Hepatocyte (in vitro differentiated cells): ENCODE measurements at regions not wholly inside any gene's neighbourhood (a gene's known extent, or its start where the extent isn't known, plus 50 kb on each side); places are given as distances from the start of the nearest gene placed in this dataset.

Experiments used
- DNase-seq: peaks from one replicate; pipeline ENCODE4 v3.0.0-alpha.2; 2016; ENCODE audit warnings: low spot score
- H2AFZ ChIP-seq: fragments of 200-600 bp; sonication (generic); 2 replicates; pipeline ENCODE4 v1.6.0; 2016; ENCODE audit warnings: antibody characterized with exemption, mild to moderate bottlenecking
- H3K27ac ChIP-seq: fragments of 200-600 bp; sonication (generic); 2 replicates; pipeline ENCODE4 v1.5.1; 2016; ENCODE audit warnings: mild to moderate bottlenecking
- H3K27me3 ChIP-seq: fragments of 200-600 bp; sonication (generic); 2 replicates; pipeline ENCODE4 v1.6.1; 2016
- H3K36me3 ChIP-seq: fragments of 200-600 bp; sonication (generic); replicated peaks from 2 replicates; pipeline ENCODE4 v1.5.1; 2016; ENCODE audit warnings: low read depth; ENCODE audit not compliant: insufficient read depth
- H3K4me1 ChIP-seq: fragments of 200-600 bp; sonication (generic); 2 replicates; pipeline ENCODE4 v1.5.1; 2016; ENCODE audit warnings: mild to moderate bottlenecking, moderate library complexity; ENCODE audit not compliant: insufficient read depth
- H3K4me2 ChIP-seq: fragments of 200-600 bp; sonication (generic); 2 replicates; pipeline ENCODE4 v1.6.0; 2016
- H3K4me3 ChIP-seq: fragments of 200-600 bp; sonication (generic); 2 replicates; pipeline ENCODE4 v1.5.1; 2016; ENCODE audit warnings: mild to moderate bottlenecking
- H3K79me2 ChIP-seq: fragments of 200-600 bp; sonication (generic); 2 replicates; pipeline ENCODE4 v1.6.0; 2017; ENCODE audit warnings: mild to moderate bottlenecking
- H3K9me2 ChIP-seq: fragments of 200-600 bp; sonication (generic); replicated peaks from 2 replicates; pipeline ENCODE4 v1.6.0; 2017; ENCODE audit warnings: mild to moderate bottlenecking; ENCODE audit not compliant: insufficient read depth
- H3K9me3 ChIP-seq: fragments of 200-600 bp; sonication (generic); 2 replicates; pipeline ENCODE4 v1.5.1; 2016; ENCODE audit warnings: low read depth, mild to moderate bottlenecking
- H4K20me1 ChIP-seq: fragments of 200-600 bp; sonication (generic); 2 replicates; pipeline ENCODE4 v1.6.0; 2016; ENCODE audit warnings: mild to moderate bottlenecking; ENCODE audit not compliant: insufficient read depth, poor library complexity, severe bottlenecking
- CTCF ChIP-seq: fragments of 200-600 bp; sonication (generic); IDR thresholded peaks from 2 replicates; pipeline ENCODE4 v1.5.1; 2016; ENCODE audit warnings: antibody characterized with exemption, mild to moderate bottlenecking; ENCODE audit not compliant: poor library complexity
- EZH2 ChIP-seq: fragments of 200-600 bp; sonication (generic); IDR thresholded peaks from 2 replicates; pipeline ENCODE4 v1.6.1; 2016; ENCODE audit warnings: antibody characterized with exemption, mild to moderate bottlenecking, borderline replicate concordance
- EZH2phosphoT487 ChIP-seq: fragments of 200-600 bp; sonication (generic); IDR thresholded peaks from one replicate; pipeline ENCODE4 v1.6.1; 2018; ENCODE audit warnings: antibody characterized with exemption, mild to moderate bottlenecking, low read depth, moderate library complexity; ENCODE audit not compliant: unreplicated experiment, severe bottlenecking
- WGBS: methylation state at CpG from one replicate; pipeline ENCODE4 v1.1.6; 2016; ENCODE audit warnings: low lambda C conversion rate; ENCODE audit errors: missing lambda C conversion rate; 5-methylcytosine and 5-hydroxymethylcytosine counted together

GRCh38 chrX:75673468-75673867 is 111.6 kb downstream of the MAGEE2 start:
- TF ChIP-seq EZH2 = no peak
- no peak for TF ChIP-seq CTCF
- TF ChIP-seq EZH2phosphoT487 = no peak
- Histone ChIP-seq H3K9me2 (no peaks in the 10 kb centered on the region), H3K36me3 (no peaks in the 10 kb centered on the region), H3K9me3 (no peaks in the 10 kb centered on the region), H3K79me2 (no peaks in the 10 kb centered on the region), H2AFZ (no peak overlapping the region), H3K4me3 (no peak overlapping the region), H3K27me3 (no peaks in the 10 kb centered on the region), H3K4me1 (no peaks in the 10 kb centered on the region), H4K20me1 (no peaks in the 10 kb centered on the region), H3K4me2 (no peak overlapping the region), H3K27ac (no peak overlapping the region)
- WGBS = 54% methylated on average over 2 of the region's 2 CpGs
- no peak for DNase-seq

GRCh38 chrX:75655627-75656026 is 129.4 kb downstream of the MAGEE2 start:
- H3K4me2 ChIP-seq = no peak overlapping the region
- H3K4me1 ChIP-seq = no peaks in the 10 kb centered on the region
- H2AFZ ChIP-seq = no peak overlapping the region
- no peaks in the 10 kb centered on the region for H3K79me2 ChIP-seq
- TF ChIP-seq EZH2 (no peak), EZH2phosphoT487 (no peak), CTCF (no peak)
- H3K4me3 ChIP-seq = no peak overlapping the region
- no peaks in the 10 kb centered on the region for H3K9me2 ChIP-seq
- H3K9me3 ChIP-seq = no peaks in the 10 kb centered on the region
- 39% methylated on average over 1 of the region's 1 CpG for WGBS
- no peaks in the 10 kb centered on the region for H3K27me3 ChIP-seq
- H4K20me1 ChIP-seq = no peaks in the 10 kb centered on the region
- no peaks in the 10 kb centered on the region for H3K36me3 ChIP-seq
- DNase-seq = no peak
- H3K27ac ChIP-seq = no peak overlapping the region

GRCh38 chrX:75649829-75650228 is 127.0 kb upstream of the ZDHHC15 start:
- H3K27ac ChIP-seq = no peak overlapping the region
- no peak overlapping the region for H3K4me3 ChIP-seq
- no peak for DNase-seq
- H3K9me3 ChIP-seq = no peaks in the 10 kb centered on the region
- H3K36me3 ChIP-seq = no peaks in the 10 kb centered on the region
- no peaks in the 10 kb centered on the region for H3K27me3 ChIP-seq
- H4K20me1 ChIP-seq = no peaks in the 10 kb centered on the region
- no peaks in the 10 kb centered on the region for H3K9me2 ChIP-seq
- no peak for TF ChIP-seq CTCF
- TF ChIP-seq EZH2phosphoT487 = no peak
- TF ChIP-seq EZH2 = no peak
- H3K4me1 ChIP-seq = no peaks in the 10 kb centered on the region
- H3K79me2 ChIP-seq = no peaks in the 10 kb centered on the region
- WGBS = 68% methylated on average over 1 of the region's 1 CpG
- no peak overlapping the region for H2AFZ ChIP-seq
- H3K4me2 ChIP-seq = no peak overlapping the region
